ENCODE measurements at regions not wholly inside any gene's neighbourhood (a gene's known extent, or its start where the extent isn't known, plus 50 kb on each side); places are given as distances from the start of the nearest gene placed in this dataset.

- TF ChIP-seq MAX (CRISPR knock-in tag; IDR thresholded peaks at IDR 0.05) = no peak
- no peak for TF ChIP-seq ZNF133 (CRISPR knock-in tag; IDR thresholded peaks at IDR 0.05)
- no peak for TF ChIP-seq SP2 (IDR thresholded peaks at IDR 0.05; ENCODE audit: extremely low read depth, low read depth, low read length, poor library complexity, severe bottlenecking)
- no peak for TF ChIP-seq UBTF (IDR thresholded peaks at IDR 0.05; ENCODE audit: borderline replicate concordance in 1 of 2, low read depth in 2 of 2, low read length in 2 of 2)
- TF ChIP-seq USF1 (CRISPR knock-in tag; IDR thresholded peaks at IDR 0.05) = no peak
- no peak for TF ChIP-seq POLR2A (conservative IDR thresholded peaks at IDR 0.05)
- no peak for TF ChIP-seq CBX8 (IDR thresholded peaks at IDR 0.05; ENCODE audit: borderline replicate concordance, extremely low read depth, low read depth, low read length, poor library complexity, severe bottlenecking)
- TF ChIP-seq EP300 (IDR thresholded peaks at IDR 0.05; ENCODE audit: low read length) = no peak
- TF ChIP-seq ZNF274 (IDR thresholded peaks at IDR 0.05; ENCODE audit: borderline replicate concordance, low read depth, low read length) = no peak
Observed at GRCh38 chrX:16251782-16252181, 84.5 kb downstream of the MAGEB17 start.
